ENCODE measurements at regions not wholly inside any gene's neighbourhood (a gene's known extent, or its start where the extent isn't known, plus 50 kb on each side); places are given as distances from the start of the nearest gene placed in this dataset.

- Histone ChIP-seq H4K20me1 (ENCODE audit: insufficient read depth) (no peaks in the 10 kb centered on the region), H3K9ac (ENCODE audit: low read length) (no peak overlapping the region), H3K4me2 (ENCODE audit: low read length) (no peak overlapping the region), H2AFZ (ENCODE audit: low read depth, low read length) (no peak overlapping the region), H3K27me3 (ENCODE audit: insufficient read depth, low read depth, low read length) (no peaks in the 10 kb centered on the region), H3K36me3 (ENCODE audit: insufficient read depth, low read length) (no peaks in the 10 kb centered on the region), H3F3A (ENCODE audit: insufficient read depth, low read length, poor library complexity, severe bottlenecking) (no peaks in the 10 kb centered on the region), H3K4me3 (ENCODE audit: low read length) (no peak overlapping the region), H3K79me2 (replicated peaks; ENCODE audit: insufficient read depth, low read length) (no peaks in the 10 kb centered on the region), H3K9me2 (ENCODE audit: insufficient read depth, low read length) (no peaks in the 10 kb centered on the region), H3K27ac (ENCODE audit: low read length) (no peak overlapping the region), H3K9me3 (ENCODE audit: low read length) (no peaks in the 10 kb centered on the region)
- TF ChIP-seq SMC3 (conservative IDR thresholded peaks at IDR 0.05; ENCODE audit: poor library complexity) (no peak), MXI1 (conservative IDR thresholded peaks at IDR 0.05; ENCODE audit: poor library complexity, severe bottlenecking) (no peak), TAF1 (IDR thresholded peaks at IDR 0.05; ENCODE audit: low read depth) (no peak), REST (IDR thresholded peaks at IDR 0.05; ENCODE audit: borderline replicate concordance) (no peak), CTCF (IDR thresholded peaks at IDR 0.05; ENCODE audit: poor library complexity, severe bottlenecking) (no peak), POLR2AphosphoS5 (IDR thresholded peaks at IDR 0.05) (no peak), EZH2 (IDR thresholded peaks at IDR 0.05; ENCODE audit: borderline replicate concordance, insufficient read depth, low read length, poor library complexity, severe bottlenecking) (no peak)
Observed at GRCh38 chr12:5184186-5184585, 140.5 kb downstream of the KCNA5 start.

- H3F3A ChIP-seq (ENCODE audit: insufficient read depth, low read length, poor library complexity, severe bottlenecking): no peaks in the 10 kb centered on the region
- H3K4me3 ChIP-seq (ENCODE audit: low read length): no peak overlapping the region
- H3K27ac ChIP-seq (ENCODE audit: low read length): no peak overlapping the region
- H3K9me2 ChIP-seq (ENCODE audit: insufficient read depth, low read length): no peaks in the 10 kb centered on the region
- no peaks in the 10 kb centered on the region for H3K36me3 ChIP-seq (ENCODE audit: insufficient read depth, low read length)
- no peaks in the 10 kb centered on the region for H4K20me1 ChIP-seq (ENCODE audit: insufficient read depth)
- no peak overlapping the region for H3K9ac ChIP-seq (ENCODE audit: low read length)
- H3K79me2 ChIP-seq (replicated peaks; ENCODE audit: insufficient read depth, low read length): no peaks in the 10 kb centered on the region
- no peaks in the 10 kb centered on the region for H3K27me3 ChIP-seq (ENCODE audit: insufficient read depth, low read depth, low read length)
- H2AFZ ChIP-seq (ENCODE audit: low read depth, low read length): no peak overlapping the region
- H3K4me2 ChIP-seq (ENCODE audit: low read length): no peak overlapping the region
- TF ChIP-seq MXI1 (conservative IDR thresholded peaks at IDR 0.05; ENCODE audit: poor library complexity, severe bottlenecking) (no peak), CTCF (IDR thresholded peaks at IDR 0.05; ENCODE audit: poor library complexity, severe bottlenecking) (no peak), RAD21 (conservative IDR thresholded peaks at IDR 0.05) (no peak), EP300 (conservative IDR thresholded peaks at IDR 0.05; ENCODE audit: poor library complexity, severe bottlenecking) (no peak), REST (IDR thresholded peaks at IDR 0.05; ENCODE audit: borderline replicate concordance) (no peak), SMC3 (conservative IDR thresholded peaks at IDR 0.05; ENCODE audit: poor library complexity) (no peak), EZH2 (IDR thresholded peaks at IDR 0.05; ENCODE audit: borderline replicate concordance, insufficient read depth, low read length, poor library complexity, severe bottlenecking) (no peak), TAF1 (IDR thresholded peaks at IDR 0.05; ENCODE audit: low read depth) (no peak), POLR2AphosphoS5 (IDR thresholded peaks at IDR 0.05) (no peak)
- H3K9me3 ChIP-seq (ENCODE audit: low read length): no peaks in the 10 kb centered on the region
Observed at GRCh38 chr12:5185435-5186069, 141.9 kb downstream of the KCNA5 start.
